ENCODE measurements at regions not wholly inside any gene's neighbourhood (a gene's known extent, or its start where the extent isn't known, plus 50 kb on each side); places are given as distances from the start of the nearest gene placed in this dataset.

- DNase-seq: no peak
Observed at GRCh38 chr2:150591496-150592285, 104.2 kb upstream of the RND3 start.

GRCh38 chr2:150589681-150590080, 102.2 kb upstream of the RND3 start:
- DNase-seq: no peak

- no peak for DNase-seq
Observed at GRCh38 chr2:150588506-150588870, 101.0 kb upstream of the RND3 start.

- DNase-seq: no peak
Observed at GRCh38 chr2:150587547-150588505, 100.4 kb upstream of the RND3 start.

GRCh38 chr2:150586858-150587257, 99.4 kb upstream of the RND3 start:
- DNase-seq: no peak

GRCh38 chr2:150585221-150585971, 97.9 kb upstream of the RND3 start:
- no peak for DNase-seq

- DNase-seq: no peak
Observed at GRCh38 chr2:150584081-150584480, 96.6 kb upstream of the RND3 start.

GRCh38 chr2:150581717-150582472, 94.4 kb upstream of the RND3 start:
- no peak for DNase-seq

- no peak for DNase-seq
Observed at GRCh38 chr2:150578481-150578880, 91.0 kb upstream of the RND3 start.

GRCh38 chr2:150575861-150576260, 88.4 kb upstream of the RND3 start:
- DNase-seq: no peak

GRCh38 chr2:150572961-150573395, 85.5 kb upstream of the RND3 start:
- no peak for DNase-seq

- DNase-seq: no peak
Observed at GRCh38 chr2:150572194-150572766, 84.8 kb upstream of the RND3 start.

GRCh38 chr2:150571121-150571520, 83.7 kb upstream of the RND3 start:
- DNase-seq: no peak

- no peak for DNase-seq
Observed at GRCh38 chr2:150570712-150571111, 83.2 kb upstream of the RND3 start.

GRCh38 chr2:150569761-150570160, 82.3 kb upstream of the RND3 start:
- no peak for DNase-seq

- no peak for DNase-seq
Observed at GRCh38 chr2:150567771-150568301, 80.4 kb upstream of the RND3 start.

- no peak for DNase-seq
Observed at GRCh38 chr2:150566289-150566688, 78.8 kb upstream of the RND3 start.

- no peak for DNase-seq
Observed at GRCh38 chr2:150561076-150561475, 73.6 kb upstream of the RND3 start.

GRCh38 chr2:150557020-150557600, 69.6 kb upstream of the RND3 start:
- no peak for DNase-seq

All from amygdala (tissue), 56 donors.